ENCODE measurements at regions not wholly inside any gene's neighbourhood (a gene's known extent, or its start where the extent isn't known, plus 50 kb on each side); places are given as distances from the start of the nearest gene placed in this dataset.

DNA sequence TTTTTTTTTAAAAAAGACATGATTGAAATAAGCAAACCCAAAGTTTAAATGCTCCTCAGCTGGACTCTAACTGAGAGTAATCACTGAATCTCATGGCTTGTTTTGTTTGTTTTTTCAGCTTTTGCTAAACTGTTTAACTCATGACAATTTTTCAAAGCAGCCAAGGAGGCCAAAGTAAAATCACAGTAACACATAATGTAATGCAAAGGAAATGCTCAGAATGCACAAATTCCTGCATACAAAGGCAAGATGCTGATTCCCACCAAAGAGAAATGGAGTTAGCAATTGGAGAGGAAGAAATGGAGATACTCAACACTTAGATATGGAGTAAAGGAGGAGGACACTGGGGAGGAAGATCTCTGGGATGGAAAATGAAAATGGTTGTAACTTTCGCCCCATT lies 126.2 kb upstream of the SOX5 start:
- Histone ChIP-seq H3K14ac (replicated peaks; ENCODE audit: low read depth, low read length) (no peak overlapping the region), H2AK9ac (replicated peaks; ENCODE audit: low read depth, low read length, poor library complexity) (no peak overlapping the region), H2BK20ac (ENCODE audit: low read depth, low read length) (no peak overlapping the region), H3K56ac (ENCODE audit: extremely low read depth, insufficient read depth, low read length) (no peak overlapping the region), H3K18ac (ENCODE audit: low read depth, low read length) (peak overlapping the region; percentile 2; the same call in 1 of the 2 replicates), H3K36me3 (ENCODE audit: control insufficient read depth, insufficient read depth, low read length) (no peaks in the 10 kb centered on the region), H3K4me1 (ENCODE audit: control insufficient read depth, insufficient read depth, low read length) (no peaks in the 10 kb centered on the region; the same call in 1 of the 2 replicates), H4K20me1 (ENCODE audit: insufficient read depth, low read length) (no peaks in the 10 kb centered on the region), H3K4me3 (ENCODE audit: insufficient read depth, low read depth, low read length) (no peak overlapping the region), H4K5ac (ENCODE audit: low read depth, low read length) (no peak overlapping the region), H3K4me2 (ENCODE audit: low read depth, low read length) (peak overlapping the region; percentile 25; the same call in 1 of the 2 replicates), H2AK5ac (ENCODE audit: low read depth, low read length) (no peak overlapping the region), H2BK15ac (ENCODE audit: low read depth, low read length) (no peak overlapping the region), H3K27me3 (ENCODE audit: control insufficient read depth, insufficient read depth, low read length) (no peaks in the 10 kb centered on the region), H3K9me1 (ENCODE audit: insufficient read depth, low read length) (no peaks in the 10 kb centered on the region), H3K23ac (ENCODE audit: low read depth, low read length) (no peak overlapping the region), H2BK120ac (ENCODE audit: low read depth, low read length) (no peak overlapping the region), H3K9me3 (ENCODE audit: control insufficient read depth, insufficient read depth, low read length) (no peaks in the 10 kb centered on the region), H3K9ac (ENCODE audit: low read depth, low read length) (no peak overlapping the region), H2BK5ac (ENCODE audit: low read depth, low read length, poor library complexity, severe bottlenecking) (peak overlapping the region; percentile 28), H2AFZ (replicated peaks; ENCODE audit: low read length, poor library complexity) (no peak overlapping the region), H3K79me1 (ENCODE audit: low read depth in 1 of 2, low read length in 2 of 2) (no peaks in the 10 kb centered on the region), H3K27ac (ENCODE audit: insufficient read depth, low read length) (peak overlapping the region; percentile 15; the same call in 1 of the 2 replicates), H3K4ac (ENCODE audit: low read depth, low read length) (peak overlapping the region; percentile 5; the same call in 1 of the 2 replicates), H4K8ac (ENCODE audit: low read depth in 2 of 2, low read length in 2 of 2) (no peak overlapping the region), H4K91ac (ENCODE audit: insufficient read depth, low read depth, low read length) (no peak overlapping the region)
- ATAC-seq (ENCODE audit: low read depth) (peak; percentile 68), DNase-seq (peak; percentile 55)
- POLR2A ChIA-PET (ENCODE audit: unreplicated experiment), result no interaction called here
- in situ Hi-C loops (cut with MboI; ENCODE audit: low sequenced_read_pairs), result no loop called here
- dilution Hi-C loops (cut with HindIII; ENCODE audit: low sequenced_read_pairs, unreplicated experiment), result no loop called here
- CTCF ChIA-PET, result no interaction called here
- no TSS peak for BruUV-seq (replicated peaks)
- TF ChIP-seq, protein P1, sequence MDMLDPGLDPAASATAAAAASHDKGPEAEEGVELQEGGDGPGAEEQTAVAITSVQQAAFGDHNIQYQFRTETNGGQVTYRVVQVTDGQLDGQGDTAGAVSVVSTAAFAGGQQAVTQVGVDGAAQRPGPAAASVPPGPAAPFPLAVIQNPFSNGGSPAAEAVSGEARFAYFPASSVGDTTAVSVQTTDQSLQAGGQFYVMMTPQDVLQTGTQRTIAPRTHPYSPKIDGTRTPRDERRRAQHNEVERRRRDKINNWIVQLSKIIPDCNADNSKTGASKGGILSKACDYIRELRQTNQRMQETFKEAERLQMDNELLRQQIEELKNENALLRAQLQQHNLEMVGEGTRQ (IDR thresholded peaks at IDR 0.05; ENCODE audit: low read depth, low read length), result no peak
- TF ChIP-seq, protein P2, sequence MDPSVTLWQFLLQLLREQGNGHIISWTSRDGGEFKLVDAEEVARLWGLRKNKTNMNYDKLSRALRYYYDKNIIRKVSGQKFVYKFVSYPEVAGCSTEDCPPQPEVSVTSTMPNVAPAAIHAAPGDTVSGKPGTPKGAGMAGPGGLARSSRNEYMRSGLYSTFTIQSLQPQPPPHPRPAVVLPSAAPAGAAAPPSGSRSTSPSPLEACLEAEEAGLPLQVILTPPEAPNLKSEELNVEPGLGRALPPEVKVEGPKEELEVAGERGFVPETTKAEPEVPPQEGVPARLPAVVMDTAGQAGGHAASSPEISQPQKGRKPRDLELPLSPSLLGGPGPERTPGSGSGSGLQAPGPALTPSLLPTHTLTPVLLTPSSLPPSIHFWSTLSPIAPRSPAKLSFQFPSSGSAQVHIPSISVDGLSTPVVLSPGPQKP (IDR thresholded peaks at IDR 0.05; ENCODE audit: borderline replicate concordance, low read depth, low read length), result no peak
- TF ChIP-seq RAD21 (IDR thresholded peaks at IDR 0.05; ENCODE audit: low read length), result no peak
- TF ChIP-seq CEBPB (IDR thresholded peaks at IDR 0.05; ENCODE audit: low read depth, low read length), result no peak
- TF ChIP-seq POLR2A (IDR thresholded peaks at IDR 0.05; ENCODE audit: low read depth, low read length), result no peak
- TF ChIP-seq SMC3 (IDR thresholded peaks at IDR 0.05; ENCODE audit: low read depth, low read length), result no peak
- WGBS, 2 experiments (ENCODE audit: extremely low coverage in 2 of 2, insufficient read length in 1 of 2), result no CpG with 5 or more reads among the region's 1 CpG
- intact Hi-C loops (cut with micrococcal nuclease), result no loop called here

Measured in IMR-90 (cell line).